NAMALWA (cell line): ENCODE measurements at regions not wholly inside any gene's neighbourhood (a gene's known extent, or its start where the extent isn't known, plus 50 kb on each side); places are given as distances from the start of the nearest gene placed in this dataset.

Source experiments
- DNase-seq: peaks from one replicate; pipeline ENCODE4 v3.0.0-alpha.2; 2015; ENCODE audit warnings: low spot score

DNA sequence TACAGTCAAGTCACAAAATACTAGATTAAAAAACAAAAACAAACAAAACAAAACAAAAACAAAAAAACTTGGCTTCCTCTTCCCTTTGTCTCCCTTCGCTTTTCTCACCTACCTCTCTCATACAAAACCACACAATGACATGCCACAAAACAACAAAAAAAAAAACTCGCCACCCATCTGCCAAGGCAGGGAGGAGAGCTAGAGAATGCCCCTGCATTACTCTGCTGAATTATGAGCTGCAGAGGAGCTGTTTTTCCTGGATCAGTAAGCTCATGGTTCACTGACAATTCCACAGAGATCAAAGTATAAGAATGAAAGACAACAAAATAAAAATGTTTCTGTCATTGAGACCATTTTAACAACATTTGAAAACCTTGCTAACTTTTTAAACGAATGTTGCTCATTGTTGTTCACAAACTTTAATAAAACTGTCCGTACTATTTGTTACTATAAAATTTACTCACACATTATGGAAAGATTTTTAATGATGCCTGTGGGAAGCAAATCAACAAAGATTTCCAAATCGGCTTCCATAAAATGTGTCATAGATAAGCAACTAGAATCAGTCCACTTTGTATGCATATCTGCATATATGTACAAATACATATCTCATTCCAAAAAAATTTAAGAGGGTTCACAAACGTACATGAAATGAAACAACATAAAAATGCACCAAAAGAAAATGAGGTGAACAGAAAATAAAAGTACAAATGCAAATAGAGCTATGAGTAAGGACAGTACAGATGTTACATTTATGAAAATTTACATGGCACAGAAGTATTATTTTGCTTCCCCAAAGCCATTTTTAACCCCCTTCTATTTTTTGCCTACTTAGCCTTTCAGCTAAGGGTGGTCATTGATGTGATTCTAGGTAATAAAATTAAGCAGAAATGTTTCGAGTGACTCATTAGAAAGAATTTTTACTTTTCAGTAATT lies 252.4 kb upstream of the FAT4 start:
- DNase-seq: no peak

DNA sequence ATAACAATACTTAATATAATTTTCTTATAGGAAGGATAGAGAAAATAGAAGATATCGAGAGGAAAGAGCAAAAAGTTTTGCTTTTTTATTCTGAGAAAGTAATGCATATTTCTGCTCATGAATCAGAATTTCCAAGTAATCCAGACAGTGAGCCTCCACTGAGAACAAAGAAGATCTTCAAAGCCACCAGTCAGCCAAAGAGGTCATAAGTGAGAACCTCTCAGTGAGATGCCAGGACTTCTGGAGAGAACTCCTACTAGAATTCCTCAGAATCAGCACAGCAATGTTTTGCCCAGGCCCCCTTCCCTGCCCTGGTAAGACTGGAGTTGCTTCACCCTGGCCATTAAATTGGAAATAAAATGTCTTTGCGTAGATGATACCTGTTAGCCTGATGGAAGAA lies 254.4 kb upstream of the FAT4 start:
- no peak for DNase-seq

DNA sequence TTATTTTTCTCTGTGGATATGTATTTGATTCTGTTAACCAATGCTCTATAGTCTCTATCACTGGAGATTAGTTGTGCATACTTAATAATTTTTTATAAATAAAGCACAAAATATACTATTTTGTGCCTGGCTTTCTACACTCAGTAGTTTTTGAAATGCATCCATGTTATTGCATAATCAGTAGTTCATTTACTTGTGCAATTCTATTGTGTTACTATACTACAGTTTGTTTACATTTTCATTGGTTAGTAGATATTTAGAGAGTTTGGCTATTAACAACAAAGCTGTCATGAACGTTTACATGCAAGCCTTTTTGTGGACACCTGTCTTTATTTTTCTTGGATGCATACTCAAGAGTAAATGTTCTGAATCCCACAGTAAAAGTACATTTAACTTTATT lies 265.0 kb upstream of the FAT4 start:
- DNase-seq: no peak

DNA sequence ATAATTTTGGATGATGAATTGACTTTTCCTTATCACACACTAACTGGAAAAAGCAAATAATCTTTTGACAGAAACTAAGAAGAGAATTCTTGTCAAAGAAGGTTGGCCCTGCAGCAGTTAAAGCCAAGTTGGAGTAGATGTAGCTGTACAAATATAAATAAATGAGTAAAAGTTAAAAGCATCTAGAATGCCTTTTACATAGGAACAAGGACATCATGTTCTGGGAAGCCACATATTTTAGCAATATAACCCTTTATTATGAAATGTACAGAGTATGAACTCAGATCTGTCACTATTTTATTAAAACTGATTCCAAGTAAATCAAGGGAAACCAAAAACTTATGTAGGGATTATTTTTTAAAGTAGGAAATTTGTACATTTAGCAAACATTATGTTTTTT lies 269.4 kb upstream of the FAT4 start:
- DNase-seq: no peak

DNA sequence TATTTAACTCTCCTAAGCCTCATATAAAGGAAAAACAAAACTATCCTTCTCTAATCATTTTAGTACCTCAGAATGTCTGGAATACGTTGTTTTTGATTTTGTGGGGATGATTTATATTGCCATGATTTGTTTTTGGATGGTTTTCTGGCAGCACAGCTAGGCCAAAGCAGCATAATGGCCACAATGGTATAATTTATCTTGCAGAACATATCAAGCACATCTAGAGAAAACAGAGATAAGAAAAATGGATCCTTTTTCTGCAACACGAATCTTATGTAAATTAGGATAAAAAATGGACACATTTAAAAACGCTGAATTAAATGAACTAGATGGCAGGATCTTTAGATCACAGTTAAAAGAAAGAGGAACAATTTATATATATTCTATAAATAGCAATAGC lies 269.9 kb upstream of the FAT4 start:
- DNase-seq: no peak

DNA sequence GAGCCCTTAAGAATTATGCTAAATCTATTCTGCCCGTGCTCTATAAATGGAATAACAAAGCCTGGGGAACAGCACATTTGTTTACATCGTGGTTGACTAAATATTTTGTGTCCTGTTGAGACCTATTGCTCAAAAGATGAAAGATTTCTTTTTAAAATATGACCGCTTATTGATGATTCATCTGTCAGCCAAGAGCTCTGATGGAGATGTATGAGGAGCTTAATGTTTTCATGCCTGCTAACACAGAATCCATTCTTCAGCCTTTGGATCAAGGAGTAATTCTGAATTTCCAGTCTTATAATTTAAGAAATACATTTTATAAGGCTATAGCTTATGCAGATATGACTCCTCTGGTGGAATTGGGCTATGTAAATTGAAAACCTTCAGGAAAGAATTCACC lies 271.3 kb upstream of the FAT4 start:
- no peak for DNase-seq

DNA sequence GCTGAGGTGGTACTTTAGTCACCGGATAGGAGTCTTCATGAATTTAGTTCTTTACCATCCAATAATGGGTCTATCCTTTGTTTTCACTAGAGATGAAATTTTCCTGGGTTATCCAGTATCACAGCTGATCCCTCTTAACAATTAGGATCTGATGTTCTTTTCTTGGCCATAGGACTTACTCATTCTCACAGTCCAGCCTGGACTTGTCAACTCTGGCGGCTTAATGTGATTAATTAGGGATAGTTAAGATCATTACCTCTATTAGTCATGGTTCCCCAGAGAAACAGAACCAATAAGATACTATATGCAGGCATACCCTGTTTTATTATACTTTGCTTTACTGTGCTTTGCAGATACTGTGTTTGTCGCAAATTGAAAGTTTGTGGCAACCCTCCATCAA lies 272.7 kb upstream of the FAT4 start:
- no peak for DNase-seq

DNA sequence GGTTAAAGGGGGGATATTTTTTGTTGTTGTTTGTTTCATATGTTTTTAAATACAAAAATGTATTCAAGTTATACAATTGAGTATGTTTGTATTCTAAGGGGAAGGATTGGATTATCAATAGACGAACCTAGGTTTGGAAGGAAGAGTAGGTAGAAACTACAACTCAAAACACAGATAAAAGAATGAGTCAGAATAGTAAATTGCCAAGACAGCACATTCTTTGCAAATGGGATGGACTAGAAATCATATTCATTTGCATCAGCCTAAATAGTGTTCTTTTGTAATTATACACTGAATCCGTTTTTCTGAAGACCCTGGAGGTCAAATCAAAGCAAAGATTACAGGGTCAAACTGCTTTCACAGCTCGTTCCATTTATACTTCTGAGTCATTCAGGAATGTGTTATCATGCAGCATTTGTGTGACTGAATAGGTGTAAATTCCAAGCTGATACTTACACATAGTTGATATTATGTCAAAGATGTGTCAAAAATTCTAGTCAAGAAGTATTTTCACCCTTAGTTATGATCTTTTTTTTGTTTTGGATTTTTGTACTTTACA lies 273.3 kb upstream of the FAT4 start:
- no peak for DNase-seq

DNA sequence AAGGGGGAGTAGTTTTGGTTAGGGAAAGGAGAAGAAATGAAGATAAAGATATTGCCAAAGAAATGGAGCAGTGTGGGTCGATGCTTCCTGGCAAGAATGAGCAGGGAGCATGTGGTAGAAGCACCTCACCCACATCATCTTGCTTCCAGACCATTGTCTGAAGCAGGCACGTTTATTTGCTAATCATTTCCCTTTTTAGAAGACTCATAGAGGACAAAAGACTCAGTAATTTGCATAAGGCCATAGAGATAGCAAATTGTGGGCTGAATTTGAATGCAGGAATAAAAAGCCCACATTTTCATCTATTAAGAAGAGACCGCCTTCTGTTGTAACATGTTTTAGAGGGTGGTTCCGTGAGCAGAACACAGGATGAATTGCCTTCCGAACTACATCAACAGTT lies 275.2 kb upstream of the FAT4 start:
- DNase-seq: no peak

DNA sequence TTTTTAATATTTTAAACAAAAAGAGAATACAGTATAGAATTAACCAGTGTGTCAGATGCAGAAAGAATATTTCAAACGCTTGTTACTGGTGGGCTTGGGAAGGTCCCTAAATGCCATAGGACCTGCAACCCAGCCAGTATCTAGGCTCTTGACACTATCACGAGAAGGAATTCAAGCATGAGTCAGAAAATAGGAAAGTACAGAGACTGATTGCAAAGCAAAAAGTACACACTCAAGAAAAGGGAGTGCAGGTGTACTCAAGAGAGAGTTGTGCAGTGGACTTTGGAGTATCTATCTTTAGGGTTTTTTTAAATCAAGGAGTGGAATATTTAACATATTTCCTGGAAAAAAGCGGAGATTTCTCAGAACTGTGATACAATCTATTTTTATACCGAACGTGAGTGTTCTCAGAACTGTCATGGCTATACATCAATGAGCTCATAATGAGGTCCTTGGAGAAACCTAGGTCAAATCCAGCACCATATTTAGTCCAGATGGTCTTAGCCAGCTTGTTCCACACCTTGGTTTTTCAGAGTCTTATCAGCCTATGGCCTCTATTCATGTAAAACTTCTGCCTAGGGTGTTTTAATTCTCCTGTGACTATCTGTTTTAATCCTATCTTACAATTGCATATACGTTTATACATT lies 291.8 kb upstream of the FAT4 start:
- DNase-seq: no peak

DNA sequence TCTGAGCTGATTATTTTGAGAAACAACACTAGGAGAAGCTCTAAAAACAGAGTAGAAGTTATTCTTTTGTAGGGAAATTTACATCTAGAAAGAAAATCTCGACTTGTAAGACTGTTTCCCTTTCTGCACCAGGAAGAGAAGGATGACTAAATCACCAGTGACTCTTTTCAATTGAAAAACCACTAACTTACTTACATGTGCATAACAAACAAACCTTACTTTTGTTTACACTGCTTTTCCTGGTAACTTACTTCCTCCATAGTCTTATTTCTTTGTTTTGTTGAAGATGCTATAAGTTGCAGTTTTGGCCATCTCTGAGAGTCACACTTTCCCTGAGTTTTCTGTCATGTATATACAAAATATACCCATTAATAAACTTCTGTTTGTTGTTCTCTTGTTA lies 293.6 kb upstream of the FAT4 start:
- no peak for DNase-seq

DNA sequence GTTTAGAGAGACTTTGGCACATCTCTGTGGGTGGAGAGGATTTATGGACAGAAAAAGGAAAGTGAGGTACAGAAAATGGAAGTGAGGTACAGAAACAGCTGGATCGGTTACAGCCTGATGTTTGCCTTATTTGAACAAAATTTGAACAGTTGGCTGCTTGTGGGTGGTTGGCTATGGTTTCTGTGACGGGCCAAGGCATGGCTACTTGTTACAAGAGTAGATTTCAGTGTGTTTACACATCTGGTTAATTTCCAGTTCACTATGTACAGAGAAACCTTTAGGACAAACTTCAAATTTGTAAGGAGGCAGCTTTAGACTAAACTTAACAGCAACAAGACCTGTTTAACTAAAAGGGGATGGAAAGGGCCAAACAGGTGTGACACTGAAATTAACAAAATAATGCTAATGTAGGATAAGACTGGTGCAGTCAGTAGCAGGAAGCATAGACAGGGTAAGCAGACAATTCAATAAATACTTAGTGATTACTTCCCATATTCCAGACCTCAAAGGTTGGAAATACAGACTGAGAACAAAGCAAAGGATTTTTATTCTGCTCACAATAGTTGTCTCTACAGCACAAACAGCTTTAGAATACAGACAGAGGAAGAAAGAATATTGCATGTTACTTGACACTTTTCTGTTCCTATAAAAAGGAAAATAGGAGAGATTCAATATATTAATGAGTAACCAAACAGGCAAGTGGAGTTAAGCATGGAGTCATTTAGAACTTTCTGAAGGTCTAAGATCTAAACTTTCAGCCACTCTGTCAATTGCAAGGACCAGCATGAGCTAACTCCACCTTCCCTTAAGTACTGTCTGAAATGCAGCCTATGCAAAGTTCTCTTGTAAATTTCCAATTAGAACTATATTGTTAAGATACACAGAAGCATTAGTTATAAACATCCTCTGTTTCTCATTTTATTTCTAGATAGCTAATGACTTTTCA lies 294.4 kb upstream of the FAT4 start:
- no peak for DNase-seq

DNA sequence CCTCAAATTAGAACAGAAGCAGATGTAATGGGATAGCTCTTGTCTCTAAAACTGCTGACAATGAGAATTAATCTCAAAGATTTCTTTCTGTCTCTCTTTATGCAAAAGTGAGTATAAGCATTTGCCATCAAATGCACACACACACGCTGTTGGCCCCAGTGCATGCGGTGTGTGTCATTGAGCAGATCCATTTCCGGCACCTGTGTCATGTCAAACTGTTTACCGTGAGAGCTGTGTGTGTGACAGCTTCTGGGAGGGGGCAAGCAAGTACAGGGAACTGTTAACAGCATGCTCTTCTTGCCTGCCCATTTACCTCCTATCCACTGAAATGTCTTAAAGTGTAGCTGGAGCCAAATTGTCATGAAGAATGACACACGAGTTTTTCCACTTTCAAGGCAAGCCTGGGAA lies 297.9 kb upstream of the FAT4 start:
- no peak for DNase-seq

DNA sequence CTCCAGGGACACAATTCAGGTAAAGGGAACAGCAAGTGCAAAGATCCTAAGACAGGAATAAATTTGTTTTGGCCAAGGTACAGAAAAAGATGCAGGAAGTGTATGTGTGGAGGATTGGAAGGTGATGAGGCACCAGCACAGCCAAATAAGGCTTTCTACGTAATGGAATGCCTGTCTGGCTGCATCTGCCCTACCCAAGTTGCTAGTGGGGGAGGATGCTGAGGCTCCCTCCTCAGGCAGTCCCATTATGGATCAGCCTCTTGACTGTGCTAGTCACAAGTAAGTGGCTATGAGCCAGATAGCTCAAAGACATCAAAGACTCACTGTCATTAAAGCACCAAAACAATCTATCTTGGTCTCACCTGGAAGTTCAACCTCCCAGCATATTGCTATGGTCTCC lies 300.9 kb upstream of the FAT4 start:
- no peak for DNase-seq

DNA sequence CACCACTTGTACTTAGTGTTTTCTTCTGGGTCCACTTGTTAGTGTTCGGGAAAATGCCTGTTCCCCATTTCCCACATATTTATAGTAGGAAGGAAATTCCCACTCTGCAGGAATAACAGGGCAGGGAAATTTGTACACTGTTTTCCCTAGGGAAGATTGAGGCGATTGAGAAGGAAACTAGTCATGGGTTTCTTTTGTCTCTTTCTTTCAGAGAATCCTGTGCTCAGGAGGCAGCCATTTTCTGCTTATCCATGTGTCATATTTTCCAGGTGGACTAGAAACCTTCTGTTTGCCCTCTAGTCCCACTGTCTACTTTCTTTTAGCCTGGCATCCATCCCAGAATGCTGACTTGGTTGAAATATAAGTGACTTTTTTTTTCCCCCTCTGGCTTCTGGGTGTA lies 299.1 kb upstream of the ANKRD50 start:
- DNase-seq: no peak

DNA sequence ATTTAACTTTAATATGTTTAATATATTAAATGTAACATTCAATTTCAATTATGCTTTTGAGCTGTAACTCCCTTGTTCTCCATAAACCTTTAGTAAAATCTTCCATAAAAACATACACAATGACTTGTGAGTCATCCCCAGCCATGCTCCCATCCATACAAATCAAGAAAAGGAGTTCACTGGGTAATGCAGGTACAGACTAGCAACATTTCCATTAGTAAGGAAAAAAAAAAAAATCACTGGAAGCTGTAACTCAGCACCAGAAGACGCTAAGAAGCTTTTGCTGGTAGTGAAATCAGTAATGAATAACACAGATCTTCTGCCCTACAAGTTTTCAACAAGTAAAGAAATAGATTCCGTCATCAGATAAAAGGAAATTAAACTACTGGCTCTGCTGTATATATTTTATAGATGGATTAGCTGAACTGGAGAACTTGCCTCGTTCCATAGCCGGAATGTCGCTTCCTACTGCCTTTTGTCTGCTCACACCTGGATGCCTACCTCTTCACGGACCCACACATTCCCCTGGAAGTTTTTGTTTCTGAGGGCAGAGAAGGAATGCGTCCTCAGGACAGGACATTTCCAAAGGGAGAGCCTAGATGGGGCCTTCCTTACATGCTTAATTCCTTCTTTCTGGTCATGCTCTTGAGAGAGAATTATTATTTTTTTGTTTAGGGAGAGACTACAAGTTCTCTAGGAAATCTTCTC lies 298.4 kb upstream of the ANKRD50 start:
- DNase-seq: no peak

DNA sequence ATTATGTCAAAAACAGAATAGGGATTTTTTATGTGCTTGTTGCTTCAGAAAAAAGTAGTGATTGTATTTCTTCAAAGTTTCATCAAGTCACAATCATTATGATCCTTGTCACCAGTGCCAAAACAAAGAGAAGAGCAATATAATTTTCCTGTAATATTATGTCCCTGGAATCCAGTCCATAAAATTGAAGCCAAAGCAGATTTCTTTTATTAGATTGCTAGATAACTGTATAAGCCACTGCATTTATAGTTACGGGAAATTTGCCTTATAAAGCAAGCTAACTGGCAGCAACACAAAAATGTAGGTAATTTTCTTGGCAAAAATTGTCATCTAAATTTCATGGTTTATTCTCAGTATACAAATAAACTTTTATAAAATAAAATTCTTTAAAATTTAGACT lies 296.1 kb upstream of the ANKRD50 start:
- no peak for DNase-seq

DNA sequence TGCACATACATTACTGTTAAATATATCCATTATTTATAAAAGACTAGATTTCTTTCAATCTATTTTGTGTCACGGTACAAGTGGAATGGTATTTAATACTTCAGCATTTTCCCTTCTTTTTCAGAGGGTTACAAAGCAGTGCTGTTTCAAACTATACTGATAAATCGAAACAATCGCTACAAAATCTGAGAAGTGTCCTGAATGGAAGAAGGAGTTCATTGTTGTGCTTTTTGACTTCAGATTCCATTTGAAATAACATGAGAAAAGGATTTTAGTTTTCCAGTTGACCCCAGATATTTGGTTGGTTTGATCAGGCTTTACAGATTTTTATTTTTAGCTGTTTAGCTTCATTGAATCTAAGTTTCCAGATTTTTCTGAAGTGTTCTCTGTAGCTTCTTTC lies 292.1 kb upstream of the ANKRD50 start:
- no peak for DNase-seq

DNA sequence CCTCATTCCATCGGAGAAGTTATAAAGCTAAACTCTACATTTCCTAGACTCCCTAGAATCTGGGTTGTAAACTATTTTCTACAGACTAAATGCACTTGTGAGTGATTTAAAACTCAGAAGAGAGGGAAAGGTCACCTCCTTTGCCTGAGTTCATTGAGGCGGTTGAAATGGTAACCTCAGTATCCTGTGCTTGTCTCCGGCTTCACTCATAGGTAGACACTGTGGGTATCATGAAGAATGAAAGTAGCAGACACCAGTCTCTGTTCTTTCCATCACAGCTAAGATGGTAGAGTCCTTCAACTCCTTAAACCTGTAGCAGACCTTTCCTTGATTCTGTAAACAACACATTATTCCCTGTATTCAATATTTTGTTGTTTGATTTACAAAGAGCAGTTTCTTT lies 291.3 kb upstream of the ANKRD50 start:
- no peak for DNase-seq

DNA sequence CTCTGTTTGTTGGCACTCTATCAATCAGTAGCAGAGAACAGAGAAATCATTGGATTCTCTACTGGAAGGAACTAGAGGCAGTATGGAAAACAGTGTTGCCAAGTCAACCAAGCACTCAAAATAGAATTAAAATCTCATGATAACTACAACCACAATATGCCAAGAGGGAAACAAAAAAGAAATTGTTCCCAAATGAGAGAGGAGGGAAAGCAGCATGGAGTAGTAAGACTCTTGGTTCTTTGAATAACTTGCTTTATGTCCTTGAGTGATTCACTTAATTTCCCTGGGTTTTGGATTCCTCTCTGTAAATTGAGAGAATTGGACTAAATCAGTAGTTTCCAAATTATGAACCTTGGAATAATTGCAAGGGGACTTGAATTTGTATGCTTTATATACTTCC lies 285.5 kb upstream of the ANKRD50 start:
- no peak for DNase-seq

DNA sequence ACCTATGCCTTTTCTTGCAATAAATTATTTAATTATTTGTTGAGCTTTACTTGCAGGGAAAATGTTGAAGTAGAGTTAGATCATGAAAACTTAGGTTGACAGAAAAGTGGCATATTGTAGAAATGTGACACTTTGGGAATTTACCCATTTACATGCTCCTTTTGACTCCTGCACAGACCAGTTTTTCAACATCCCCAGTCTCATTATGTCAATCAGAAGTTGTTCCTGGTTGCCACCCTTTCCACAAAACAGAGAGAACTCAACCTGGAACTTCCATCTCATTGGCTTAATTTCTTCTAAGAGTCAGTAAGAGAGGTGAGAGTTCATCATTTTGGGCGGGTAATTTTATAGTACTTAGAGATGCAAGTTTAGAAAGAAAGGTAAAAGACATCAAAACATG lies 284.6 kb upstream of the ANKRD50 start:
- no peak for DNase-seq

DNA sequence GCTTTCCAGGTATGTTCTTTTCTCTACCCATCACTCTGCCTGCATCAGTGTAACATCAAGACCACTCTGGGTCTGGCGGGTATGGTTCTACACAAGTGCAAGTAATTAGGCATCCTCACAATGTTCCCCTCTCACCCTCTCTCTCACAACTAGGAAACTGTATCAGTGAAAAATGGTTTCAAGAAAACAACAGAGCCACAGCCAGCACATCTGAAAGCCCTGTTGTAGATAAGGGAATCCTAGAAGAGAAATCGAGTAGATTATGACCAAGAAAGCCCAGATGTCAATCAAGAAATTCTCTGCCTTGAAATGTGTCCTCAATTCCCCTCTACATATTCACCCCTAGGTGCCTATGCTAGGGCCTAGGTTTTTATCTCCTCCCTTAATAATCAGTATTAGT lies 281.3 kb upstream of the ANKRD50 start:
- DNase-seq: no peak
